Brain microvascular endothelial cell (primary cell): ENCODE measurements at regions not wholly inside any gene's neighbourhood (a gene's known extent, or its start where the extent isn't known, plus 50 kb on each side); places are given as distances from the start of the nearest gene placed in this dataset.
"Not testable (repeated sequence)": the region's sequence is repeated elsewhere in the genome, so short reads cannot be mapped to it uniquely, and the experiment has no call there.

ENCODE experiments used
- DNase-seq: peaks from one replicate; pipeline ENCODE4 v3.0.0-alpha.2; 2020
- H3K27ac ChIP-seq: fragments of 250-450 bp; sonication (Bioruptor Pico); 2 replicates; pipeline ENCODE4 v1.5.1; 2020; ENCODE audit warnings: mild to moderate bottlenecking, moderate library complexity
- H3K27me3 ChIP-seq: fragments of 250-450 bp; sonication (Bioruptor Pico); replicated peaks from 2 replicates; pipeline ENCODE4 v1.5.1; 2020; ENCODE audit warnings: mild to moderate bottlenecking
- H3K36me3 ChIP-seq: fragments of 250-450 bp; sonication (Bioruptor Pico); replicated peaks from 2 replicates; pipeline ENCODE4 v1.5.1; 2020; ENCODE audit warnings: mild to moderate bottlenecking
- H3K4me3 ChIP-seq: 2 replicates; pipeline ENCODE4 v1.5.1; 2011; ENCODE audit warnings: low read depth, mild to moderate bottlenecking, control low read depth, low read length, moderate library complexity
- in situ Hi-C: cut with HindIII; loops from 2 replicates; pipeline ENCODE4 v1.10.0; 2017; ENCODE audit warnings: low sequenced_read_pairs, low pct_ligation_motif_present
- TF ChIP-seq, protein P1 (sequence below): IDR thresholded peaks from 2 replicates; pipeline ENCODE4 v1.5.1; 2011; ENCODE audit warnings: low read depth, mild to moderate bottlenecking, moderate library complexity, low read length, control low read depth, inconsistent platforms; ENCODE audit errors: missing control alignments

DNA sequence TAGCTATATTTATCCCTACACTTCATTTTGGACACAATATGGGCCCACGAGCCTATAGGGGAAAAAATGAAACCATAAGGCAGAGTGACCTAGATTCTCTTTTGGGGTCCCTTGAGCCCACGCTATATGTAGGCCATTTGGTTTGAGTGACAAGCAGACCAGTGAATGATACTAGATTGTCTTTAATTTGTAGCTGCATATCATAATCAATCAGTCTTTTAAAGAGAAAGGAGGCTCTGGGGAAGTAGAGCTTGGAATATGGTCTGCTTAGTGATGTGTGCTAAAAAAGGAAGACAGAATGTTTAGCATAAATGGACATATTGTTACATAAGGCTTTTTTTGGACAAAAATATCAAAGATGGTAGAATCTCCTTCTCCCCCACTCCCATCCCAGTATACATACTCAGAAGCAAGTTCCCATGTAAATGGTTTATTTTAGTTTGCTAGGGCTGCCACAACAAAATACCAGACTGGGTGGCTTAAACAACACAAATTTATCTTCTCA lies 140.8 kb downstream of the CAPZA3 start:
- Histone ChIP-seq H3K4me3 (no peak overlapping the region), H3K27ac (no peak overlapping the region), H3K27me3 (no peaks in the 10 kb centered on the region), H3K36me3 (no peaks in the 10 kb centered on the region)
- in situ Hi-C loops, result no loop called here
- TF ChIP-seq, protein P1, sequence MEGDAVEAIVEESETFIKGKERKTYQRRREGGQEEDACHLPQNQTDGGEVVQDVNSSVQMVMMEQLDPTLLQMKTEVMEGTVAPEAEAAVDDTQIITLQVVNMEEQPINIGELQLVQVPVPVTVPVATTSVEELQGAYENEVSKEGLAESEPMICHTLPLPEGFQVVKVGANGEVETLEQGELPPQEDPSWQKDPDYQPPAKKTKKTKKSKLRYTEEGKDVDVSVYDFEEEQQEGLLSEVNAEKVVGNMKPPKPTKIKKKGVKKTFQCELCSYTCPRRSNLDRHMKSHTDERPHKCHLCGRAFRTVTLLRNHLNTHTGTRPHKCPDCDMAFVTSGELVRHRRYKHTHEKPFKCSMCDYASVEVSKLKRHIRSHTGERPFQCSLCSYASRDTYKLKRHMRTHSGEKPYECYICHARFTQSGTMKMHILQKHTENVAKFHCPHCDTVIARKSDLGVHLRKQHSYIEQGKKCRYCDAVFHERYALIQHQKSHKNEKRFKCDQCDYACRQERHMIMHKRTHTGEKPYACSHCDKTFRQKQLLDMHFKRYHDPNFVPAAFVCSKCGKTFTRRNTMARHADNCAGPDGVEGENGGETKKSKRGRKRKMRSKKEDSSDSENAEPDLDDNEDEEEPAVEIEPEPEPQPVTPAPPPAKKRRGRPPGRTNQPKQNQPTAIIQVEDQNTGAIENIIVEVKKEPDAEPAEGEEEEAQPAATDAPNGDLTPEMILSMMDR, result no peak
- DNase-seq, result no peak

DNA sequence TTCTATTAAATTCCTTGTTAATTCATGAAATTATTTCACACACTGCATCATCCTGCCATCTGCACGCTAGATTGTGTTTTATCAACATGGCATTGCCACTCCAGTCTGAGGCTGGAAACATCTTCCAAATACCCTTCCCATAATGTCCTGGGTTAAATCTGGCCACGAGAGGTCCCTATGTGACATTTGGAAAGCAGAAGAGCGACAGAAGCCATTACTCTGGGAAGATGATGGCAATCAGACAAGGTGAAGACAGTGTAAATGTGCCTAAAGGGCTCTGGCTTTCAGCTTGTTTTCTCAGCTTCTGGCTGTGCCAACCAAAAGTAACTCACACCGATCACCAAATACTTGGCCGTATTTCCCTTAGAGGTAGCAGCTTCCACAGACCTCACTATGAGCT lies 144.8 kb downstream of the CAPZA3 start:
- H3K27me3 ChIP-seq, result no peaks in the 10 kb centered on the region
- TF ChIP-seq, protein P1, result no peak
- H3K4me3 ChIP-seq, result no peak overlapping the region
- in situ Hi-C loops, result no loop called here
- H3K27ac ChIP-seq, result no peak overlapping the region
- H3K36me3 ChIP-seq, result no peaks in the 10 kb centered on the region
- DNase-seq, result no peak

GRCh38 chr12:18886962-18887361 lies 149.0 kb downstream of the CAPZA3 start:
- Histone ChIP-seq H3K36me3 (no peaks in the 10 kb centered on the region), H3K27me3 (no peaks in the 10 kb centered on the region), H3K4me3 (no peak overlapping the region), H3K27ac (no peak overlapping the region)
- TF ChIP-seq, protein P1, result no peak
- in situ Hi-C loops, result no loop called here
- DNase-seq, result peak; percentile 18

DNA sequence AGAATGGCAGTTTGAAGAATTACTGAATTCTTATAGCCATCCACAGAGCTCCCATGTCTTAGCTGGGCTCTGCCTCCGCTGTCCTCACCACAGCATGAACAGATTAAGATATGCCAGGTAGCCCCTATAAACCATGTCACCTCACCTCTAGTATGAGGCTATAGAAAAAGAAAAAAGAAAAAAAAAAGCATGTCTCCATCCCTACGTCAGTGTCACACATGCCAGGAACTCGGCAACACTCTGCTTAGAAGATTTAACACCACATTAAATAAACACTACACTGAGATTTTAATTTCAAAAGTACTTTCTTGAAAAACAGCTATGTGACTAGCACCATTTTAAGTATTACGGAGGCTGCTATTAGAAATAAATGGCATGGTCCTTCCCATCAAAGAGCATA lies 149.4 kb downstream of the CAPZA3 start:
- H3K4me3 ChIP-seq, result no peak overlapping the region
- DNase-seq, result no peak
- H3K27me3 ChIP-seq, result no peaks in the 10 kb centered on the region
- TF ChIP-seq, protein P1, result no peak
- H3K27ac ChIP-seq, result no peak overlapping the region
- no peaks in the 10 kb centered on the region for H3K36me3 ChIP-seq
- in situ Hi-C loops, result no loop called here

- Histone ChIP-seq H3K27ac (no peak overlapping the region), H3K36me3 (no peaks in the 10 kb centered on the region), H3K27me3 (no peaks in the 10 kb centered on the region), H3K4me3 (no peak overlapping the region)
- no peak for DNase-seq
- TF ChIP-seq, protein P1, result no peak
- in situ Hi-C loops, result no loop called here
These were observed 150.1 kb downstream of the CAPZA3 start for GRCh38 chr12:18888047-18888446.

DNA sequence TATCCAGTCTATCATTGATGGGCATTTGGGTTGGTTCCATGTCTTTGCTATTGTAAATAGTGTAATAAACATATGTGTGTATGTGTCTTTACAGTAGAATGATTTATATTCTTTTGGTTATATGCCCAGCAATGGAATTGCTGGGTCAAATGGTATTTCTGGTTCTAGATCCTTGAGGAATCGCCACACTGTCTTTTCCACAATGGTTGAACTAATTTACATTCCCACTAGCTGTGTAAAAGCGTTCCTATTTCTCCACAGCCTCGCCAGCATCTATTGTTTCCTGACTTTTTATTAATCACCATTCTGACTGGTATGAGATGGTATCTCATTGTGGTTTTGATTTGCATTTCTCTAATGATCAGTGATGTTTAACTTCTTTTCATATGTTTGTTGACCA lies 152.7 kb downstream of the CAPZA3 start:
- in situ Hi-C loops, H3K27me3 ChIP-seq, H3K27ac ChIP-seq, H3K4me3 ChIP-seq, H3K36me3 ChIP-seq, DNase-seq: not testable (repeated sequence)
